ENCODE measurements at regions not wholly inside any gene's neighbourhood (a gene's known extent, or its start where the extent isn't known, plus 50 kb on each side); places are given as distances from the start of the nearest gene placed in this dataset.

DNA sequence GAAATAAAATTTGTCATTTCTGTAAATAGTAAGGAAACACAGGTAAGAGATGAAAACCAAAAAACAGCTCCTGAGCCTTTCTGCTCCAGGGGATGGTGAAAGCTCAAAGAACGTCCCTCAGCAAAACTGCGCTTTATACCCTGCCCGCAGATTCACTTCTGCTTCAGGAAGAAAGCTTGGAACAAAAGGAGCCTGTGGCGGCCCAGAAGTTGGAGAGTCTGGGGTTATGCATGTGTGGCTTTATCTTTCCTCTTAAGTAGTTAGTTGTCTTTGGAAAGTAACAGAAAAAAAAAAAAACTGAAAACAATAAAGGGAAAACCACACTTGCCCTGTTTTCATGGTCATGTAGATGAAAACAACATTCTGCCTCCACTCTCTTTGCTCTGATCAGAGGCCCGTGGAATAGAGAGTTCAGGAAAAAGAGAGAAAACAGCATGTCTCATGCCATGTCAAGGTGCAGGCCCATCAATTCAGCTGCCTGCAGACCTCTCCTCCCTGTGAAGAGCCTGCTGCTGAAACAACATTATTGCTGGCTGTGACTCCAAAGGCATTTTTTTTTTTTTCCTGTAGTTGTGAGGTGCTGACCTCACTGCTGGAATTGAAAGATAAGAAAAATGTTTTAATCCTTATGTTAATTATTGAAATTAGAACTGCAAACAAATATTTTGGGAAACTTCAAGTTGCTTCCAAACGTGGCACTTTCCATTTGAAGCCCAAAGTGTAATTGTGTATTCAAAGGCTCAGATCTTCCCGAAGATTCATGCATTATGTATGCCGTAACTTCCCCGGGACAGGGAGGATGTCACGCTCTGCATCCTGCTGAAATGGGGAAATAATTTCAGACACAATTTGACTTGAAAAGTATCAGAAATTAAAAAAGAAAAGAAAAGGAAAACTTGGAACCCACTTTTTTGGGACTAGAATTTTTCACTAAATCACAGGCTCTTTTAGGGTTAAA, 108.4 kb upstream of the ZNF385D start:
- Histone ChIP-seq H3K27me3 (replicated peaks; ENCODE audit: control insufficient read depth, insufficient read depth, low read length) (no peaks in the 10 kb centered on the region), H3K36me3 (ENCODE audit: control insufficient read depth, insufficient read depth, low read length) (no peaks in the 10 kb centered on the region), H3K4me3 (replicated peaks; ENCODE audit: low read depth, low read length) (no peak overlapping the region)
- DNase-seq (ENCODE audit: extremely low read depth, insufficient read length) = no peak
- TF ChIP-seq, protein P1, sequence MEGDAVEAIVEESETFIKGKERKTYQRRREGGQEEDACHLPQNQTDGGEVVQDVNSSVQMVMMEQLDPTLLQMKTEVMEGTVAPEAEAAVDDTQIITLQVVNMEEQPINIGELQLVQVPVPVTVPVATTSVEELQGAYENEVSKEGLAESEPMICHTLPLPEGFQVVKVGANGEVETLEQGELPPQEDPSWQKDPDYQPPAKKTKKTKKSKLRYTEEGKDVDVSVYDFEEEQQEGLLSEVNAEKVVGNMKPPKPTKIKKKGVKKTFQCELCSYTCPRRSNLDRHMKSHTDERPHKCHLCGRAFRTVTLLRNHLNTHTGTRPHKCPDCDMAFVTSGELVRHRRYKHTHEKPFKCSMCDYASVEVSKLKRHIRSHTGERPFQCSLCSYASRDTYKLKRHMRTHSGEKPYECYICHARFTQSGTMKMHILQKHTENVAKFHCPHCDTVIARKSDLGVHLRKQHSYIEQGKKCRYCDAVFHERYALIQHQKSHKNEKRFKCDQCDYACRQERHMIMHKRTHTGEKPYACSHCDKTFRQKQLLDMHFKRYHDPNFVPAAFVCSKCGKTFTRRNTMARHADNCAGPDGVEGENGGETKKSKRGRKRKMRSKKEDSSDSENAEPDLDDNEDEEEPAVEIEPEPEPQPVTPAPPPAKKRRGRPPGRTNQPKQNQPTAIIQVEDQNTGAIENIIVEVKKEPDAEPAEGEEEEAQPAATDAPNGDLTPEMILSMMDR (IDR thresholded peaks at IDR 0.05; ENCODE audit: insufficient read depth, low read length, poor library complexity, severe bottlenecking) = no peak

DNA sequence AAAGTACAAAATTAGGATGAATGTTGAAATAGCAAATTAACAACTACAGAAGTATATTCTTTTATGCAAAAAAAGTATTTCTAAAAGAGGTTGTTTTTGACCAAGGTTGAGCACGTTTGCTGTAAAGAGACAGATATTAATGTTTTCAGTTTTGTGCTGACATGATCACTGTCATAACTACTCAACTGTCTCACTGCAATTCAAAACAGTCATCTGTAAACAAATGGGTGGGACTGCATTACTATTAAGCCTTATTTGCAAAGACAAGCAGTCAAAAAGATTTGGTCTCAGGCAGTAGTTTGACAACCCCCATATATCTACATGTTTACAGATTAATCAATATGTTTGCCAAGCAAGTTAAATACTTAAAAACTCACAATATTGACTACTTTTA, 109.1 kb upstream of the ZNF385D start:
- TF ChIP-seq, protein P1 (IDR thresholded peaks at IDR 0.05; ENCODE audit: insufficient read depth, low read length, poor library complexity, severe bottlenecking) = no peak
- no peak for DNase-seq (ENCODE audit: extremely low read depth, insufficient read length)
- no peaks in the 10 kb centered on the region for H3K27me3 ChIP-seq (replicated peaks; ENCODE audit: control insufficient read depth, insufficient read depth, low read length)
- no peak overlapping the region for H3K4me3 ChIP-seq (replicated peaks; ENCODE audit: low read depth, low read length)
- no peaks in the 10 kb centered on the region for H3K36me3 ChIP-seq (ENCODE audit: control insufficient read depth, insufficient read depth, low read length)

DNA sequence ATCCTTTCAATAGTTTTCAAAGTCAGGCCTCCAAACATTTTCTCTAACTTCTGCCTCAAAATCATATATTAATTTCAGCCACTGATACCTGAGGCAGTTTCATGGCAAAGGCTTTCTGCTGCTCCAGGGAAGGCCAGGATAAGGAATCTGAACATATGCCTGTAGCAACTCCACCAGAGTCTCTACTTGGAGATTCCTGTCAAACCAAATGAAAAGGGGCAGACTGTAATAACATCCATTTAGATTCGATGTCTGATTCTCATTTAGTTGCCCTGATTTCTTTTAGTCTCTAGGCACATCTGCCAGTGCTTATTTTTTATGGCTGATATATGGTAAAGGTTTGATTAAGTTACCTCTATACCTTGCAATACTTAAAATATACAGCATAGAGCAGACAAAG, 109.6 kb upstream of the ZNF385D start:
- no peaks in the 10 kb centered on the region for H3K27me3 ChIP-seq (replicated peaks; ENCODE audit: control insufficient read depth, insufficient read depth, low read length)
- no peak for DNase-seq (ENCODE audit: extremely low read depth, insufficient read length)
- TF ChIP-seq, protein P1 (IDR thresholded peaks at IDR 0.05; ENCODE audit: insufficient read depth, low read length, poor library complexity, severe bottlenecking) = no peak
- no peaks in the 10 kb centered on the region for H3K36me3 ChIP-seq (ENCODE audit: control insufficient read depth, insufficient read depth, low read length)
- no peak overlapping the region for H3K4me3 ChIP-seq (replicated peaks; ENCODE audit: low read depth, low read length)

DNA sequence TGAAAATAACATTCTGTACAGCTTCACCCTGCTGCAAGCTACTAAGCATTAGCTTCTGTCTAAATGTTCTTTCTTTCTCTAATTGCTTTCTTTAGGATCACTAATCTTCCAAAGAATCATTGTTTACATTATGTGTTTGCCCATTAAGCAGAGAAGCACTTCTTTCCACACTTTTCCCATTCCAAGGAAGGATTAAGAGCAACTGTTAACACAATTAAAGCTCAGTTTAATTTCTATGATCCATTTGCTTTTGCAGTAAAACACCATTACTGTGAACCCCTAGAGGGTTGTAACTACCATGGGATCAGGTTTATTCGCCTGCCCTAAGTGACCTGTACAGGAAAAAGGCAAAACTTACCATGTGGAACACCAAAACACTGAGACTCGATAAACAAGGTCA, 125.8 kb upstream of the ZNF385D start:
- no peaks in the 10 kb centered on the region for H3K27me3 ChIP-seq (replicated peaks; ENCODE audit: control insufficient read depth, insufficient read depth, low read length)
- no peaks in the 10 kb centered on the region for H3K36me3 ChIP-seq (ENCODE audit: control insufficient read depth, insufficient read depth, low read length)
- TF ChIP-seq, protein P1 (IDR thresholded peaks at IDR 0.05; ENCODE audit: insufficient read depth, low read length, poor library complexity, severe bottlenecking) = no peak
- no peak overlapping the region for H3K4me3 ChIP-seq (replicated peaks; ENCODE audit: low read depth, low read length)
- DNase-seq (ENCODE audit: extremely low read depth, insufficient read length) = no peak

DNA sequence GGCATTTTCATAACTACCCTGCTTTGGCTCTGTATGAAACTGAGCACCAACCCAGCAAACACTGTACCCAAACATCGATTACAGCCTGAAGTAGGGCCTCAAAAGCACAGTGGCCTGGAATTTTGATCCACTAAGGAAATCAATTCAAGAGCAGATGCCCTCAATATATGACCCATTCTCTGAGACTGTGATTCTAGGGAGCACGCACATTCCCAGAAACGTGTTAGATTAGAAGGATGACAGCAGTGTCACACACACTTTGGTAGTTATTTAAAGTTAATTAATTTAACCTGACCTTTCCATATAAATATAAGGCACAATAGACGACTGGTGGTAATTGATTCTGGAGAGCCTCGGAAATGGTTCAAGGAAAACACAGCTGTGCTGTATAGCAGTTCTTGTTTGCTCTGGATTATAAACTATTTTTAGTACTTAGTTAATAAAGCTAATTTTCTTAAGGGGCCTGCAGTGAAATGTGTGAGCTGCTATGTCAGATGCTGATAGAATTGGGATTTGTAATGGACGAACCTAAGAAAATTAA, 126.3 kb upstream of the ZNF385D start:
- no peaks in the 10 kb centered on the region for H3K36me3 ChIP-seq (ENCODE audit: control insufficient read depth, insufficient read depth, low read length)
- H3K27me3 ChIP-seq (replicated peaks; ENCODE audit: control insufficient read depth, insufficient read depth, low read length) = no peaks in the 10 kb centered on the region
- no peak overlapping the region for H3K4me3 ChIP-seq (replicated peaks; ENCODE audit: low read depth, low read length)
- TF ChIP-seq, protein P1 (IDR thresholded peaks at IDR 0.05; ENCODE audit: insufficient read depth, low read length, poor library complexity, severe bottlenecking) = no peak
- no peak for DNase-seq (ENCODE audit: extremely low read depth, insufficient read length)
